H1 (cell line): ENCODE measurements at regions not wholly inside any gene's neighbourhood (a gene's known extent, or its start where the extent isn't known, plus 50 kb on each side); places are given as distances from the start of the nearest gene placed in this dataset.

Experiments used
- CTCF ChIA-PET: fragments of 300-600 bp; sonication (Branson Sonifier 250); formaldehyde crosslinking; loops from one replicate; lab custom pipeline; 2021; ENCODE audit not compliant: partially characterized antibody; lab: Charles Lee
- POLR2A ChIA-PET: fragments of 300-600 bp; sonication (Branson Sonifier 250); formaldehyde crosslinking; loops from one replicate; lab custom pipeline; 2021; ENCODE audit warnings: inconsistent platforms; ENCODE audit not compliant: partially characterized antibody; lab: Charles Lee
- DNase-seq, 2 experiments: peaks; one replicate each; pipeline versions ENCODE4 v3.0.0 to v3.0.0-alpha.2; 2010 to 2022; ENCODE audit warnings: low spot score in 2 of 2, low read depth in 1 of 2, mixed read lengths in 1 of 2
- FAIRE-seq: peaks from 2 replicates; lab custom pipeline; 2011; peaks lifted over from hg19 to GRCh38; lab: Jason Lieb, UNC
- H2AFZ ChIP-seq: 2 replicates; pipeline ENCODE4 v1.8.1; 2012; ENCODE audit warnings: low read length, inconsistent platforms
- H2AK5ac ChIP-seq: 2 replicates; pipeline ENCODE4 v1.6.1; 2013; ENCODE audit warnings: low read depth, low read length
- H2BK120ac ChIP-seq: replicated peaks from 2 replicates; pipeline ENCODE3; 2013; ENCODE audit warnings: low read depth, low read length, inconsistent platforms
- H2BK12ac ChIP-seq: 2 replicates; pipeline ENCODE4 v1.6.1; 2013; ENCODE audit warnings: low read depth, low read length
- H2BK15ac ChIP-seq: 2 replicates; pipeline ENCODE4 v1.6.1; 2013; ENCODE audit warnings: low read length
- H2BK20ac ChIP-seq: 2 replicates; pipeline ENCODE4 v1.6.1; 2013; ENCODE audit warnings: low read length
- H2BK5ac ChIP-seq: 2 replicates; pipeline ENCODE4 v1.6.1; 2013; ENCODE audit warnings: low read depth, low read length
- H3K14ac ChIP-seq: 2 replicates; pipeline ENCODE4 v1.6.1; 2013; ENCODE audit warnings: inconsistent platforms; ENCODE audit not compliant: insufficient read length
- H3K18ac ChIP-seq: 2 replicates; pipeline ENCODE4 v1.6.1; 2013; ENCODE audit warnings: low read length; ENCODE audit errors: extremely low read depth
- H3K23ac ChIP-seq: 2 replicates; pipeline ENCODE4 v1.6.1; 2013; ENCODE audit warnings: inconsistent platforms; ENCODE audit not compliant: insufficient read length
- H3K23me2 ChIP-seq: 2 replicates; pipeline ENCODE4 v1.6.1; 2013; ENCODE audit warnings: low read depth, low read length
- H3K27ac ChIP-seq: 2 replicates; pipeline ENCODE4 v1.6.1; 2011; ENCODE audit warnings: low read depth, low read length, inconsistent platforms
- H3K27me3 ChIP-seq, 4 experiments: replicated peaks in 1 of 4; 1 replicate in 1 of 4; 2 replicates in 3 of 4; pipeline versions ENCODE4 v1.6.1 to v1.8.1; 2011 to 2013; ENCODE audit warnings: low read length in 3 of 4, mild to moderate bottlenecking in 3 of 4, inconsistent platforms in 2 of 4, mixed read lengths in 2 of 4, moderate library complexity in 1 of 4; ENCODE audit not compliant: control insufficient read depth in 3 of 4, insufficient read depth in 3 of 4; ENCODE audit errors: extremely low read depth in 1 of 4
- H3K36me3 ChIP-seq, 4 experiments: 2 replicates each; pipeline versions ENCODE4 v1.6.1 to v1.8.1; 2011 to 2013; ENCODE audit warnings: mild to moderate bottlenecking in 4 of 4, low read length in 3 of 4, moderate library complexity in 2 of 4, control low read depth in 1 of 4, inconsistent platforms in 1 of 4; ENCODE audit not compliant: insufficient read depth in 4 of 4, control insufficient read depth in 2 of 4
- H3K4ac ChIP-seq: replicated peaks from 2 replicates; pipeline ENCODE3; 2013; ENCODE audit warnings: low read length, low read depth, mixed read lengths, inconsistent platforms; ENCODE audit not compliant: insufficient read length
- H3K4me1 ChIP-seq, 4 experiments: replicated peaks in 1 of 4; 1 replicate in 1 of 4; 2 replicates in 3 of 4; pipeline versions ENCODE4 v1.6.1 to v1.8.1; 2011 to 2013; ENCODE audit warnings: low read length in 3 of 4, inconsistent platforms in 2 of 4, mixed read lengths in 1 of 4; ENCODE audit not compliant: insufficient read depth in 4 of 4, control insufficient read depth in 3 of 4
- H3K4me2 ChIP-seq, 2 experiments: 2 replicates each; pipeline versions ENCODE4 v1.6.1 to v1.8.1; 2011 to 2013; ENCODE audit warnings: low read depth in 2 of 2, low read length in 2 of 2, control low read depth in 1 of 2, inconsistent platforms in 1 of 2, mild to moderate bottlenecking in 1 of 2; ENCODE audit not compliant: insufficient read depth in 1 of 2
- H3K4me3 ChIP-seq, 4 experiments: fragments of 200-600, 300-600 bp in 1 of 4; sonication (generic), shearing (Covaris generic), sonication (Bioruptor Twin) in 1 of 4; 2 replicates each; pipeline versions ENCODE4 v1.5.1 to v1.8.1; 2011 to 2016; ENCODE audit warnings: low read length in 4 of 4, low read depth in 3 of 4, control low read depth in 2 of 4, inconsistent platforms in 2 of 4, mild to moderate bottlenecking in 2 of 4, mixed read lengths in 1 of 4, moderate library complexity in 1 of 4; ENCODE audit not compliant: insufficient read depth in 2 of 4; ENCODE audit errors: extremely low read depth in 1 of 4
- H3K56ac ChIP-seq: replicated peaks from 2 replicates; pipeline ENCODE3; 2013; ENCODE audit warnings: low read depth, mild to moderate bottlenecking, mixed read lengths, low read length, inconsistent platforms; ENCODE audit not compliant: insufficient read length
- H3K79me1 ChIP-seq: 2 replicates; pipeline ENCODE4 v1.6.1; 2013; ENCODE audit warnings: low read depth, low read length, control low read depth
- H3K79me2 ChIP-seq, 2 experiments: 2 replicates each; pipeline versions ENCODE4 v1.6.1 to v1.8.1; 2012 to 2013; ENCODE audit warnings: low read length in 2 of 2, mild to moderate bottlenecking in 2 of 2, inconsistent platforms in 1 of 2; ENCODE audit not compliant: insufficient read depth in 2 of 2, control insufficient read depth in 1 of 2
- H3K9ac ChIP-seq, 4 experiments: replicated peaks in 1 of 4; 1 replicate in 1 of 4; 2 replicates in 3 of 4; pipeline versions ENCODE4 v1.6.1 to v1.8.1; 2011 to 2013; ENCODE audit warnings: low read depth in 3 of 4, low read length in 3 of 4, control low read depth in 2 of 4, mild to moderate bottlenecking in 2 of 4, moderate library complexity in 2 of 4, inconsistent platforms in 1 of 4; ENCODE audit errors: extremely low read depth in 1 of 4
- H3K9me3 ChIP-seq, 2 experiments: 2 replicates each; pipeline versions ENCODE4 v1.6.1 to v1.8.1; 2012 to 2013; ENCODE audit warnings: mild to moderate bottlenecking in 2 of 2, moderate library complexity in 2 of 2, control low read depth in 1 of 2, inconsistent platforms in 1 of 2, low read depth in 1 of 2, low read length in 1 of 2, mixed read lengths in 1 of 2; ENCODE audit not compliant: insufficient read depth in 2 of 2
- H4K20me1 ChIP-seq, 2 experiments: replicated peaks in 1 of 2; 2 replicates each; pipeline versions ENCODE3 to v1.8.1; 2011 to 2013; ENCODE audit warnings: inconsistent platforms in 2 of 2, low read length in 2 of 2, mild to moderate bottlenecking in 1 of 2; ENCODE audit not compliant: insufficient read depth in 2 of 2, control insufficient read depth in 1 of 2
- H4K5ac ChIP-seq: 2 replicates; pipeline ENCODE4 v1.6.1; 2013; ENCODE audit warnings: low read length, low read depth, mixed read lengths, inconsistent platforms; ENCODE audit not compliant: insufficient read length
- H4K8ac ChIP-seq: 2 replicates; pipeline ENCODE4 v1.8.0; 2013; ENCODE audit warnings: mild to moderate bottlenecking, moderate library complexity, low read length, inconsistent platforms; ENCODE audit not compliant: insufficient read depth; ENCODE audit errors: extremely low read depth
- H4K91ac ChIP-seq: replicated peaks from 2 replicates; pipeline ENCODE3; 2013; ENCODE audit warnings: low read length, mixed read lengths, inconsistent platforms; ENCODE audit not compliant: insufficient read length
- BRCA1 ChIP-seq: IDR thresholded peaks from 2 replicates; pipeline ENCODE4 v1.6.1; 2012; ENCODE audit warnings: low read depth, low read length, improper control_type of control experiment
- CREB1 ChIP-seq: IDR thresholded peaks from 2 replicates; pipeline ENCODE4 v1.6.1; 2012; ENCODE audit warnings: inconsistent platforms
- EGR1 ChIP-seq: IDR thresholded peaks from 2 replicates; pipeline ENCODE4 v1.6.1; 2011; ENCODE audit warnings: low read depth, low read length, borderline replicate concordance
- GTF2F1 ChIP-seq: IDR thresholded peaks from 2 replicates; pipeline ENCODE4 v1.6.1; 2012; ENCODE audit warnings: low read depth, low read length, improper control_type of control experiment, borderline replicate concordance
- KDM4A ChIP-seq: IDR thresholded peaks from one replicate; pipeline ENCODE4 v1.7.1; 2012; ENCODE audit warnings: low read depth, mild to moderate bottlenecking, moderate library complexity, low read length, inconsistent platforms; ENCODE audit not compliant: severe bottlenecking
- POU5F1 ChIP-seq: IDR thresholded peaks from 2 replicates; pipeline ENCODE4 v1.6.1; 2011; ENCODE audit warnings: low read depth, mild to moderate bottlenecking, low read length, moderate library complexity
- RBBP5 ChIP-seq: IDR thresholded peaks from 2 replicates; pipeline ENCODE4 v1.7.1; 2012; ENCODE audit warnings: low read depth, mild to moderate bottlenecking, inconsistent platforms, low read length, moderate library complexity, borderline replicate concordance
- SAP30 ChIP-seq: fragments of 300-600 bp; sonication (generic); IDR thresholded peaks from 2 replicates; pipeline ENCODE4 v1.7.1; 2012; ENCODE audit warnings: low read length, moderate library complexity, mild to moderate bottlenecking, inconsistent platforms; ENCODE audit not compliant: insufficient read depth, insufficient replicate concordance
- SIX5 ChIP-seq: IDR thresholded peaks from 2 replicates; pipeline ENCODE4 v1.6.1; 2011; ENCODE audit warnings: mild to moderate bottlenecking, low read depth, low read length
- SP2 ChIP-seq: IDR thresholded peaks from 2 replicates; pipeline ENCODE4 v1.6.1; 2012; ENCODE audit warnings: mild to moderate bottlenecking, low read length, inconsistent platforms
- TAF7 ChIP-seq: optimal IDR thresholded peaks from 2 replicates; pipeline ENCODE3; 2011; ENCODE audit warnings: low read depth, mild to moderate bottlenecking, inconsistent platforms, low read length, moderate library complexity, borderline replicate concordance
- TBP ChIP-seq: IDR thresholded peaks from 2 replicates; pipeline ENCODE4 v1.6.1; 2011; ENCODE audit warnings: low read depth, low read length, improper control_type of control experiment
- WGBS, 2 experiments: shearing (Covaris generic) in 1 of 2; methylation state at CpG; one replicate each; pipeline versions ENCODE4 v1.1.6 to v1.1.7; 2013 to 2015; ENCODE audit warnings: low lambda C conversion rate in 2 of 2, mixed read lengths in 2 of 2, inconsistent platforms in 1 of 2, low coverage in 1 of 2, missing lambda C conversion rate in 1 of 2; ENCODE audit not compliant: insufficient replicate concordance in 2 of 2, insufficient coverage in 1 of 2, insufficient read length in 1 of 2; ENCODE audit errors: extremely low coverage in 1 of 2, missing lambda C conversion rate in 1 of 2; 5-methylcytosine and 5-hydroxymethylcytosine counted together
- TF ChIP-seq, protein P1 (sequence below), 3 experiments: IDR thresholded peaks; 1 replicate in 2 of 3; 2 replicates in 1 of 3; pipeline versions ENCODE4 v1.5.1 to v1.6.1; 2011; ENCODE audit warnings: low read length in 3 of 3, mild to moderate bottlenecking in 3 of 3, inconsistent platforms in 2 of 3, low read depth in 1 of 3, moderate library complexity in 1 of 3; ENCODE audit not compliant: insufficient read depth in 1 of 3; ENCODE audit errors: control extremely low read depth in 1 of 3

DNA sequence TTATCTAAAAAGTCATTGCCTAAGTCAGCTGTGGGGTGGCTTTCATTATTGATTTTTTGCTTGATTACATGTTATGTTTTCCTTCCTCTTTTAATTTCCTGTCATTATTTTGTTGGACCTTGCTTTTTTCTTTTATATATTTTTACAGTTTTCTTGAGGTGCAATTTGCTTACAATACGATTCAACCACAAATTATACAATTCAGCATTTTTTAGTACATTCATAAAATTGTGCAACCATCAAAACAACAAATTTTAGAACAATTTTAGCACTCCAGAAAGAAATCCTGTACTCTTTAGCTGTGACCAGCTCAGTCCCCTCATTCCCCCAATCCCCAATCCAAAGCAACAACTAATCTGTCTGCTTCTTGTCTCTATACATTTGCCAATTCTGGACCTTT lies 608.9 kb downstream of the C6orf118 start:
- Histone ChIP-seq H4K91ac (no peak overlapping the region), H3K56ac (no peak overlapping the region), H4K20me1 (no peaks in the 10 kb centered on the region), H3K18ac (no peak overlapping the region), H2BK15ac (no peak overlapping the region), H4K8ac (no peak overlapping the region), H3K14ac (no peak overlapping the region), H3K4me1 (peaks cover 0 to 4% (median 0%) of the 10 kb centered on the region in 4 experiments; a peak in 1 of 7 replicates), H2BK20ac (no peak overlapping the region), H3K36me3 (no peaks in the 10 kb centered on the region), H2BK5ac (no peak overlapping the region), H4K5ac (no peak overlapping the region), H3K9me3 (no peaks in the 10 kb centered on the region), H3K4me3 (no peak overlapping the region), H3K23ac (no peak overlapping the region), H3K4ac (no peak overlapping the region), H2AFZ (no peak overlapping the region), H2BK120ac (no peak overlapping the region), H3K79me1 (no peaks in the 10 kb centered on the region), H2AK5ac (no peak overlapping the region), H2BK12ac (no peak overlapping the region), H3K9ac (no peak overlapping the region), H3K23me2 (no peaks in the 10 kb centered on the region), H3K27me3 (no peaks in the 10 kb centered on the region), H3K4me2 (no peak overlapping the region), H3K27ac (no peak overlapping the region), H3K79me2 (no peaks in the 10 kb centered on the region)
- DNase-seq (no peak), FAIRE-seq (no peak)
- ChIA-PET POLR2A (no interaction called here), CTCF (no interaction called here)
- 95% methylated on average over 1 of the region's 1 CpG; no CpG with 5 or more reads in 1 of the 2 experiments for WGBS, 2 experiments
- no peak for TF ChIP-seq TAF7
- TF ChIP-seq RBBP5, result no peak
- TF ChIP-seq CREB1, result no peak
- no peak for TF ChIP-seq BRCA1
- no peak for TF ChIP-seq SAP30
- TF ChIP-seq SIX5, result no peak
- TF ChIP-seq, protein P1, sequence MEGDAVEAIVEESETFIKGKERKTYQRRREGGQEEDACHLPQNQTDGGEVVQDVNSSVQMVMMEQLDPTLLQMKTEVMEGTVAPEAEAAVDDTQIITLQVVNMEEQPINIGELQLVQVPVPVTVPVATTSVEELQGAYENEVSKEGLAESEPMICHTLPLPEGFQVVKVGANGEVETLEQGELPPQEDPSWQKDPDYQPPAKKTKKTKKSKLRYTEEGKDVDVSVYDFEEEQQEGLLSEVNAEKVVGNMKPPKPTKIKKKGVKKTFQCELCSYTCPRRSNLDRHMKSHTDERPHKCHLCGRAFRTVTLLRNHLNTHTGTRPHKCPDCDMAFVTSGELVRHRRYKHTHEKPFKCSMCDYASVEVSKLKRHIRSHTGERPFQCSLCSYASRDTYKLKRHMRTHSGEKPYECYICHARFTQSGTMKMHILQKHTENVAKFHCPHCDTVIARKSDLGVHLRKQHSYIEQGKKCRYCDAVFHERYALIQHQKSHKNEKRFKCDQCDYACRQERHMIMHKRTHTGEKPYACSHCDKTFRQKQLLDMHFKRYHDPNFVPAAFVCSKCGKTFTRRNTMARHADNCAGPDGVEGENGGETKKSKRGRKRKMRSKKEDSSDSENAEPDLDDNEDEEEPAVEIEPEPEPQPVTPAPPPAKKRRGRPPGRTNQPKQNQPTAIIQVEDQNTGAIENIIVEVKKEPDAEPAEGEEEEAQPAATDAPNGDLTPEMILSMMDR (IDR thresholded peaks at IDR 0.05; ENCODE audit: control extremely low read depth in 1 of 3, insufficient read depth in 1 of 3, low read depth in 1 of 3, low read length in 3 of 3), result no peak
- no peak for TF ChIP-seq TBP
- TF ChIP-seq EGR1, result no peak
- TF ChIP-seq GTF2F1, result no peak
- no peak for TF ChIP-seq POU5F1
- no peak for TF ChIP-seq SP2
- TF ChIP-seq KDM4A, result no peak
